CD4-positive, alpha-beta T cell treated with Interleukin-4 for 1 hour (primary cell): ENCODE measurements at regions not wholly inside any gene's neighbourhood (a gene's known extent, or its start where the extent isn't known, plus 50 kb on each side); places are given as distances from the start of the nearest gene placed in this dataset.
"Not testable (repeated sequence)": the region's sequence is repeated elsewhere in the genome, so short reads cannot be mapped to it uniquely, and the experiment has no call there.

Experiments
- DNase-seq, 2 donors: peaks; one replicate each; pipeline ENCODE4 v3.0.0-alpha.2; 2020 to 2022

GRCh38 chr1:99481-99880 is 352.0 kb downstream of the OR4F29 start:
- not testable (repeated sequence) for DNase-seq

GRCh38 chr1:98811-99210 is 352.7 kb downstream of the OR4F29 start:
- DNase-seq = not testable (repeated sequence)

- not testable (repeated sequence) for DNase-seq
Observed at GRCh38 chr1:91279-91678, 360.2 kb downstream of the OR4F29 start.

GRCh38 chr1:88110-88509 is 363.4 kb downstream of the OR4F29 start:
- not testable (repeated sequence) for DNase-seq

- not testable (repeated sequence) for DNase-seq
Observed at GRCh38 chr1:79152-79551, 372.3 kb downstream of the OR4F29 start.

- DNase-seq = not testable (repeated sequence)
Observed at GRCh38 chr1:65119-65518, 386.4 kb downstream of the OR4F29 start, which contains the start of gene OR4F5. Gene OR4F5, plus strand, starts transcription at chr1:65419.

GRCh38 chr1:56014-56531 is 395.4 kb downstream of the OR4F29 start:
- DNase-seq = not testable (repeated sequence)

- DNase-seq = not testable (repeated sequence)
Observed at GRCh38 chr1:53182-53581, 398.3 kb downstream of the OR4F29 start.

- DNase-seq = not testable (repeated sequence)
Observed at GRCh38 chr1:41965-42466, 409.5 kb downstream of the OR4F29 start.

- not testable (repeated sequence) for DNase-seq
Observed at GRCh38 chr1:41197-41596, 410.3 kb downstream of the OR4F29 start.

- DNase-seq = not testable (repeated sequence)
Observed at GRCh38 chr1:29183-29582, 422.3 kb downstream of the OR4F29 start.

GRCh38 chr1:17298-17697 is 434.2 kb downstream of the OR4F29 start:
- not testable (repeated sequence) for DNase-seq

GRCh38 chr1:16025-16424 is 435.5 kb downstream of the OR4F29 start:
- peak; percentile 0 to 8 for DNase-seq

- peak; percentile 26 to 59 for DNase-seq
Observed at GRCh38 chr1:9941-10717, 441.3 kb downstream of the OR4F29 start.
